ENCODE measurements at regions not wholly inside any gene's neighbourhood (a gene's known extent, or its start where the extent isn't known, plus 50 kb on each side); places are given as distances from the start of the nearest gene placed in this dataset.

DNA sequence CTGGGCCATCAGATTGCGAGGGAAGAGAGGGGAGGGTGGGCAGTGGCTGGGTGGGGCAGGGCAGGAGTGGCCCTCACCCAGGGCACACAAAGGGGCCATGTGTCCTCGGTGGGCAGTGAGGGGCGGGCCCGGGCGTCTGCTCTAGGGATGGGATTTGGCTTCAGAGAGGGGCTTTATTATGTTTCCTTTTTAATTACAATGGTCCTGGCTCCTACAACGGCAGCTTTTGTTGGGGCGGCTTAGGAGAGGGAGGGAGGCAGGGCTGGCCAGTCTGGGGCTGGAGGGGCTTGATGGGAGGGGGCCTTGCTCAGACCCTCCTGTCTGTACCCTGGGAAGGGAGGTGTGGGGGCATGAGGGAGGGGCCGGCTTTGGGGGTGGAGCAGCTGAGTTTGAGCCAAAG, 102.8 kb upstream of the WNT4 start:
- no peak for DNase-seq (ENCODE audit: low read depth in 2 of 2)

DNA sequence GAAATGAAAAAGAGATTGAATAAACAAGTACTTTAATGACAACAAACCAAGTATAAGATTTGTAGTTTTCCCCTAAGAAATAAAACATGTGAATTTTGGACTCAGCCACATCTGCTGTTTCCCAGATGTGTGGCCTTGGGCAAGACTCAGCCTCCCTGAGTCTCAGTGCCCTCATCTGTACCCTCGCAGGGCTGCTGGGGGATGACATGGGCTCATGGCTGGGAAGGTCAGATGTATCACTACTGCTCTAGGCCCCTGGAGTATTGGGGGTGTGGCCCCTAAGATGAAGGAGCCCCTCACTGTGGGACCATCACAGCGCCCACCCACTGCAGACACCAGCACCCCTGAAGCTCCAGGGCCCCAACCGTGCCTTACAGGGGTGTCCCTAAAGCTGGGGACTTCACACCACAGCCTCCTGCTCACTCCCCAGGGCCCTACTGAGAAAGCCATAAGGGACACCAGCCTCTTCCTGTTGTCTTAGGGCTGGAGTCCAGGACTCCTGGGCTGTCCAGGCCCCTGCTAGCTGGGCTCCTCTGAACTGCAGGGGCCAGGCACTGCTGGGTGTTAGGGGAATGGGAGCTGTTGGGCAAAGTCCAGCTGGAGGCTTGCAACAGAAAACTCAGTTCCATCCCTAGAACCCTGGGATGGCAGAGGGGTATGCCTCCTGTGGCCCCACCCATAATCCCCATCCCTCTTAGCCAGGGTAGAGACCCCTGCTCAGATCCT, 104.0 kb upstream of the WNT4 start:
- no peak for DNase-seq (ENCODE audit: low read depth in 2 of 2)

DNA sequence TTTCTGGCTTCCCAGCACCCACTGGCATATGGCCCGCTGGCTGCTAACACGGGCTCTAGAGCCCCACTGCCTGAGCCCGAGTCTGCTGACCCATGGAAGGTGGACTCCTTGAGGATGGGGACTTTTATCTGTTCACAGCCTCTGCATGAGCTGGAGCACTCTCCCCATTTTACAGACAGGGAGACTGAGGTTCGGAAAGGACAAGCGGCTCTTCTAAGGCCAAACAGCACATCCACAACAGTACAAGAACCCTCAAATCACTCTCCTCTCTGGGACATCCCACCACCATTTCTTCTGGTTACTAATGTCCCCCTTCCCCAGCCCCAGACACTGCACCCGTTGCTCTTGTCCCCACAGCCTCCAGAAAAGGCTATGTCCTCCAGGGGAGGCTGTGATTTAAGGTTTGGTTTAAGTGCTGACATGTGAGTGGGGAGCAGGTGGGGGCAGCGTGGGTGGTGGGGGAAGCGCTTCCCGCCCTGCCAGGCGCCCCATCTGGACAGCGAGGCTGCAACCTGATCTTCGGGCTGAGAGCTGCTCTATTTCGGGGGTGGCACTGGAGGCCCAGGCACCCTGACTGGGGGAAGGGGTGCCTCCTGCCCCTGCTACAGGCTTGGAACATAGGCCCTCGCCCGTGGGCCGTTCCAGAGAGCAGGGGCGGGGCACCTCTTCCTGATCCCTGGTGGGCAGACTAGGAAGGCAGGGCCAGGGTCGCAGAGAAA, 104.8 kb upstream of the WNT4 start:
- no peak for DNase-seq (ENCODE audit: low read depth in 2 of 2)

DNA sequence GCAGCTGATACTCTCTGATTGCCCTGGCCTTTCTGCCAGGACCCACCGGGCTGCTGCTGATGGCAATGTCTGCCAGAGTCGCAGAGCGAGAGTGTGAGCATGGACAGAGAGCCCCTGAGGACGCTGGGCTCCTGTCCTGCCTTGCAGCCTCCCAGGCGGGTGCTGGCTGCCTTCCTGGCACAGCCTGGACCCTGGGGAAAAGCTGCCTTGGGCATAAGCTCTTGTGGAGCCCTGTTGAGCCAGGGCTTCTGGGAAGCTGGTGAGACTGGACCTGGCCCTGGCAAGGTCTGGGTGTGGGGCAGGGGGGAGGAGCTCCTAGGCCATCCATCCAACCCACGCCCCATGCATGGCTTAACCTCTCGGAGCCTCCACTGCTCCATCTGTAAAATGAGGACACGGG, 105.8 kb upstream of the WNT4 start:
- no peak for DNase-seq (ENCODE audit: low read depth in 2 of 2)

DNA sequence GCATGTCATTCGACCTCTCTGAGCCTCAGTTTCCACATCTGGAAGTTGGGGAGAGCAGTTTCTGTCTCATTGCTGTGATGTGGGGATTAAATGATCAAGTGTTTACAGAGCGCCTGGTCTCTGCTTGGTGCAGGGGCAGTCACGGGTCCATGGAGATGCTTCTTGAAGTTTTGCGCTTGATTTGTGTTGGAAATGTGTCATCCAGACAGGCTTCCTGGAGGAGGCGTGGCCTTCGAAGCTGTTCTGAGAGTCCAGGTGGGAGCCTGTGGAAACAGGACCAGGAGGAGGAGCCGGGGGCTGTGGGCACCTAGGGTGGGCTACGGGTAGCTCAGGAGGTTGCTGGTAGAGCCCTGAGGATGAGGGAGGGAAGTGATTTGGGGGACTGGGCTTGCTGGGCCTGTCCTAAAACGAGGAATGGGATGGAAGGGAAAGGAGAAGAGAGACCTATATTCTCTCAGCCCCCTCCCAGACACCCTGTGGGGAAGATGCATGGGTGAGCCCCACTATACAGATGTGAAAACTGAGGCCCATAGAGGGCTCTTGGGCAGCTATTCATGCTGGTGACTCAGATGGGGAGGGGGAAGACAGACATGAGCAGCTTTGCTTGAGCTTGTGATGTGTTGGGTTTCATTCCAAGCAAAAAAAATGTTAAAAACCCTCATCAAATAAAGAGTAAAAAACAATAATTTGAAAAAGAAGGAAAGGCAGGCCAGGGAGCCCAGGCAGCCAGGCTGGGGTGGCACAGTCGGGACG, 107.2 kb upstream of the WNT4 start:
- DNase-seq (ENCODE audit: low read depth in 2 of 2) = no peak

DNA sequence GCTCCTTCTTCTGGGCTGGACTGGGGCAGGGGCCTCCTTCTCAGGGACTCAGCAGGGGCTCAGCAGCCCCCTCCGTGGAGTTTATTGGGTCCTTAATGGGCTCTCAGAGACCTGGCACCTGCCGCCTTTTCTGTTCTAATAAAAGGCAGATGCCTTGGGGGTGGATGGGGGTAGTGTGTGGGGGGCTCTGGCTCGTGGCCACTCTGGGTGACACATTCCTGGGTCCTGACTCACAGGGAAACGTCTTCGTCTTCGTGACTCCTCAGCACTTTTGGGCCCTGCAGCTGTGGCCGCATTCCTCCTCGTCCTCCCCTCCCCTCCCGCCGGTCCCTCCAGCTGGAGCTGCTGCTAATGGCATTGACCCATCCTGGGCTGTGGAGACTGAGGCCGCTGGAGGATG, 107.8 kb upstream of the WNT4 start:
- no peak for DNase-seq (ENCODE audit: low read depth in 2 of 2)

DNA sequence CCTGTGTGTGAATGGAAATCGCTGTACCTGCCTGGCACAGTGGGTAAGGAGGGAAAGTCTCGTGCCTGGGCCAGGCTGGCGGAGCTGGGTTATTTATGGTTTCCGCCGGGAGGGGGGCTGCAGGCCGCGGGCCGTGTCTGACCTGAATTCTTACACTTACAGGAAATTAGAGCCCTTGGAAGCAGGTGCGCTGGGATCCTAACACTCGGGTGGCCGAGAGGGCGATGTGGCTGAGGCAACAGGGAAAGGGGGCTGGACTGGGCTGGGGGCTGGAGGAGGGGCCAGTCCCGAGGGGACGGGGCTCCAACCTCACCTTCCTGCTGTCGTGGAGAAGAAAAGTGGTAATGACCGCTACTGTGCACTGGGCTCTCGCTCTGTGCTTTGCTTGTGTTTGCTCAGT, 109.4 kb upstream of the WNT4 start:
- no peak for DNase-seq (ENCODE audit: low read depth in 2 of 2)

DNA sequence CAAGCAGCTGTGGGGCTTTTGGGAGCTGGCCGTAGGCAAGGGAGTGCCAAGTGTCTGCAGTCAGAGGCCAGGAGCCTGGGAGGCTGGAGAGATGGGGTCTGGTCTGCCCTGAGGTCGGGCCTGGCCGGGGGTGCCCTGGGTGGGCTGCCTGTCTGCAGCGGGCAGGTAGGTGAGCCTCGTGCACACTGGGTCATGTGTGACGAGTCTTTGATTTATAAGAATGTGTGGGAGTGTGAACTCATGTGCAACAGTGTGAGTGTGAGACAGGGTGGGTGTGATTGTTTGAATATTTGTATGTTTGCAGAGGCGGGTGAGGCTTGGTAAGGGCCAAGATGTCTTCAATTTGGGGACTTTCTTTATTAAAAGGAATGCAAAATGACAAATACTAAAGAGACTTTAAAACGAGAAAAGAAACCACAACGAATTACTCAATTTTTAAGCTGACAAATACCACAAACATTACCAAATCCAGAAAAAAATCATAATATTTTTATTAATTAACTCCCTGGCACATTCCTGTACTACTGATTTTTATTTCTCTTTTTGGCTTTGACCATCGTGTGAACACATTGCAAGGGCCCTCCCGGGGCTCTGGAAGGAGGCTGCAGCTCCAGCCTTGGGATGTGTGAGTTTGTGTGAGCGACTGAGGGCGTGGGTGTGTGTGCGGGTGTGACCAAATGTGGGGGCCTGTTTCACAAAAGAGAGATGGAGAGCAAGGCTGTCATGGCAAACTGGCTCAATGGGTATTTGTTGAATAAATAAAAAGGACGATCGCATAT, 110.3 kb upstream of the WNT4 start:
- no peak for DNase-seq (ENCODE audit: low read depth in 2 of 2)

DNA sequence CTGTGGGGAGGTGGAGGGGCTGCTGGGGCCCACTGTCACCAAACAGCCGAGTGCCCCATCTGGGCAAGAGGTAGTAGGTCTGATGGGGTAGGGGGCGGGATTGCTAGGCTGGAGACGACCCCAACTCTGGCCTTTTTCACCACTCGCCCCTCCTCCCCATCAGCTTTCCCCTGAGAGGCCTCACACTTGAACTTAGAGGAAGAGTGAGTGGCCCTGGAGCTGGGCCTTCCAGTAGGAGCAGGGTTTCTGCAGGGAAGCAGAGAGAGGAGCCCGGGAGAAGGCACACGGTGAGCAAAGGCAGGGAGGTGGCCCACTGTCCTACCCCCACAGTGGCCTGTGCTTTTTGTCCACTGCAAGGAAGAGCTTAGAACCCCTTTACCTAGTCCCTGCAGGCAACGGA, 111.9 kb upstream of the WNT4 start:
- DNase-seq (ENCODE audit: low read depth in 2 of 2) = no peak

DNA sequence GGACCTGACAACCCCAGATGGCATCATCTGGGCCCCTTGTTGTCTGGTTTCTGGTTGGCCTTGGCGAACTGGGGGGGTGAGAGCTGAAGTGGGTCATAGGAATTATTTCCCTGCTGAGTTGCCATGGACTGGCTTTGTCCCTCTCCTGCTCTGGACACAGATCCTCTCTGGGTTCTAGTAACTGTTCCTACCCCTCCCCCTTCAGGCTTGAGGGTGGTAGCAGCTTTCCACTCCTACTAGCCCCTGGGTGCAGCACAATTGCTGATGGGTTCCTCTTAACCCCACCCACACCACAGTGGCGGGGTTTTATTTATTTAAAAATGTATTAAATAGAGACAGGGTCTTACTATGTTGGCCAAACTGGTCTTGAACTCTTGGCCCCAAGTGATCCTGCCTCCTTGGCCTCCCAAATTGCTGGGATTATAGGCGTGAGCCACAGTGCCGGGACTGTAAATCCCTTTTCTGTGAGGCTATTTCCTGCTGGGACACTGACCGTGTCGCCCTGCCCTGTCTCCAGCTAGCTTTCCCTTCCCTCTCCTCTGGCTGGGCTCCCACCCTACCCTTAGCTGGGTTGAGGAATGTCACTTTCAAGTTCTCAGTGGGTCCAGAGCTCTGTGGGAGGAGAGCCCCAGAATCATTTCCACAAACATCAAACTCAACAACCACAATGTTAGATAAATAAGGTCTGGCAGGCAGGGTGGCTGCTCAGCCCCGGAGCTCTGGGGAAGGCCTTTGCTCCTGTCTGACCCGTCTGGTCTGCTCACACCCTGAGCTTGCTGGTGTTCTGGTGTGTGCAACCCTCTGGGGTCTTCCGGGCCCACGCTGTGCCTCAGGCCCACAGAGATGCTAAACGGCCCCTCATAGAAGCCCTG, 112.7 kb upstream of the WNT4 start:
- DNase-seq (ENCODE audit: low read depth in 2 of 2) = no peak

DNA sequence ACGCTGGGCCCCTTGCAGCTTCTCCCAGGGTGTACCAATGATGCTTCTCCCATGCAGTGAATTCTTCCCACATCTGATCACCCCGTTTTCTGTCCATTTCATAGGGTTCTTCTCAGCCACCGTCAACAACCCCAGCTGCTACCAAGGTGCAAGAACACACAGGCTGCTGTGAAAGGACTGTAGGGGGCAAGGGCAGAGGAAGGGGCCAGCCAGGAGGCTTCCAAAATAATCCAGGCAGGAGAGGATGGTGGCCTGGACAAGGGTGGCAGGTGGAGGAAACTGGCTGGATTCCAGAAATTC, 113.3 kb upstream of the WNT4 start:
- no peak for DNase-seq (ENCODE audit: low read depth in 2 of 2)

DNA sequence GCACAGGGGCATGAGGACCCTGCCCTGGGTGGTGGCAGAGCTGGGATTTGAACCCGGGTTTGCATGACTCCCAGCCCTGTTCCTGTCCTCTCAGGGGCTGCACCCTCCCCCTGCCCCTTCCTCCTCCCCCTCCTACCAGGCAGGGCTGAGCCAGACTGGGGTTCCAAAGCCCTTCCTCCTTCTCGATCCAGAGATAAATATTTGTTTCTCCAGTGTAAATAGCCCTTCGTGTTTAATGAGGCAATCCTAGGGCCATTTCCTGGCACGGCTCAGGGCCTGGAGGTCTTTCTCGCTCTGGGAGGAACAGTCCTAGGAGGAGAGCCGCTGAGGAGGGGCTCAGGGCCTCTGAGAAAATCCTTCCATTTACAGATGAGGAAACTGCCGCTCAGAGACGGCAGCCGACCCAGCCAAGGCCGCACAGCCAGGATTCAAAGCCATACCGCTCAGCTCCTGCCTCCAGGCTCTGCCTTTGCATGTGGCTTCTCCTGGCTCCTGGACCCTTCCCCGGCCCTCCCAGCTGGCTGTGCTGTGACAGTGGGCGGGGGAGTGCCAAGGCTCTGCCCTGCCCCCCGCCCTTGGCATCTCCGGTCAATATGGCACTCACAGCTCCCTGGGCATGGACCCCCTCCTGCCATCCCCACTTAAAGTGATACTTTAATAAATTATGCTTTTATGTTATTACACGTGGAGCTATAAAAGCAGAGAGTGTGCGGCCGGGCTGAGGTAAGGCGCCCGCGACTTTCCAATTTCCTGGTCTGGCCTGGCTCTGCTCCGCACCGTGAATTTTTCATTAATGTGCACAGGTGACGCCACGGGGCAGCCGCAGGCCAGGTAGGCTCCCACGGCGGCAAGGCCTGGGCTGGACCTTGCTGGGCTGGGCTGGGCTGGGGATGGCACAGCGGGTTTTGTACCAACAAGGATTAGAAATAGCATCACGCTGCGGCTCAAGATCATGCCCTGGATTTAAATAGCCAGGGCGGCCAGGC, 114.7 kb upstream of the WNT4 start:
- no peak for DNase-seq (ENCODE audit: low read depth in 2 of 2)

DNA sequence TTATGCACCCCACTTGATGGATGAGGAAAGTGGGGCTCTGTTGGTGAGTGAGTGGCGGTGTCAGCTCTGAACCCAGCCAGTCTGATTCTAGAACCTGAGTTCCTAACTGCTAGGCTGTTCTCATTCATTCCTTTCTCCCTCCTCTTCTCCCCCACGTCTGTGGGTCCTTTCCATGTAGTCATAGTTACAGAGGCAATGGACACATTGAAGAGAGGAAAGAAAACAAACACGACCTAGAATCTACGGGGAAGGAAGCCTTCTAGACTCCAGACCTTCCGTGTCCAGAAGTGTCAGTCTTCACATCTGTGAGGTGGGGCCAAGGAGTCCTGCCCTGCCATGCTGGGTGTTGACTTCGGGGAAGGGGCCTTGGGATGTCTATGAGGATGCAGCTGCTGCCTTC, 115.8 kb upstream of the WNT4 start:
- DNase-seq (ENCODE audit: low read depth in 2 of 2) = no peak

DNA sequence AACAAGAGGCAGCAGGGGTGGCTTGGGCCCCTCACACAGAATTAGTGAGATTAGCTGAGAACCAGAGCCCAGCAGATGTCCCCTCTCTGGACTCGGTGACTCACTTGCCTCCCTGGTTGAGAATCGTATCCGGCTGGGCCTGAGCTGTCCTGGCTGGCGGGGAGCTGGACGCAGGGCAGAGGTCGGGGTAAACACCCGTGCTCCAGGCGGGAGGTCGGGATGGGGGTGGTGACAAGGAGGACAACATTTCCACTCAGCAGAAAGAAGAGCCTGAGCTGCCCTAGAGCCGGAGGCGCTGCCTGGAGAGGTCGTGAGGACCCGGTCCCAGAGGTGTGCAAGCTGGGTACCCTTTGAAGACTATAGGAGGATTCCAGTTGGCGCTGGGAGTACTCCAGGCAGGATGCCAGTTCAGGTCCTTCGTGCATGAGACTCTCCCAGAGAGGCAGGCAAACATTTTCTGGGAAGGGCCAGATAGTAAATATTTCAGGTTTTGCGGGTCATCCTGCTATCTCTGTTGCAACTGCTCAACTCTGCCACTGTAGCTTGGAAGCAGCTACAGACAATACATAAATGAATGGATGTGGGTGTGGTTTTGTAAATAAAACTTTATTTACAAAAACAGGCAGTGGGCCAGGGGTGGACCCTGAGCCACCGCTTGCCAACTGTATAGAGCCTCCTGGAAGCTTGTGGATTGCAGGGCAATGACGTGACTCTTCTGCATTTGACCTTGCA, 116.8 kb upstream of the WNT4 start:
- no peak for DNase-seq (ENCODE audit: low read depth in 2 of 2)

DNA sequence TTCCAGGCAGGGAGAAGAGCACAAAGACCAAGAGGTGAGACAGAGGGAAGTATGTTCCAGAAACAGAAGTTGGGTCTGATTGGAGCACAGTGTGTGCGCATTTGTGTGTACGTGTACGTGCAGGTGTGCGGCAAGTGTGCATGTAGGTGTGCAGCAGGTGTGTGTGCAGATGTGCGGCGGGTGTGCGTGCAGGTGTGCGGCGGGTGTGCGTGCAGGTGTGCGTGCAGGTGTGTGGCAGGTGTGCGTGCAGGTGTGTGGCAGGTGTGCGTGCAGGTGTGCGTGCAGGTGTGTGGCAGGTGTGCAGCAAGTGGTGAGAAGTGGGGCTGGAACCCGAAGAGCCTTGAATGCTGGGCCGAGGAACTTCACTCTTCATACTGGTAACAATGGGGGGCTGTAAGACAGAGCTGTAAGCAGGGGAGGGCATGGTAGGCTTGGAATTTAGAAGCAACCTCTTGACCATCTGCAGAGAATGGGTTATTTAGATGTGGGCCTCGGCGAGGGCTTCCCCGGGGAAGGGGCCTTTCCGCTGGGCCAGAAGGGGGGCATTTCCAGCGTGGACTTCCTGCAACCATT, 118.0 kb upstream of the WNT4 start:
- no peak for DNase-seq (ENCODE audit: low read depth in 2 of 2)

DNA sequence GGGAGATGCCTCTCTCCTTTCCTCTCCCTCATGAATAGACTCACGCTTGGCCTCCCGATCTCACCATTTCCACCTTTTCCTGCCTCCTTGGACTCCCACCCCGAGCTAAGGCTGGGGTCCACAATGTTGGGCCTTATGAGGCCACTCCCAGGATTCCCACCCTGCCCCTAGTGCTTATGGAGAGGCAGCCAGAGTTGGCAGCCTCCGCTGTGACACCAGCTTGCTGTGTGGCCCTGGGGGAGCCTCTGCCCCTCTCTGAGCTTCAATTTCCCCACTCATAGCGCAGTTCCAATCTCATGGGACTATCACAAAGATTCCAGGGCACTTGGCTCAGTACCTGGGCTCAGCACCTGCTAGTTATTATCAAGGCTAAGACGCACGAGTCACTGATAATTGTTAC, 118.7 kb upstream of the WNT4 start:
- no peak for DNase-seq (ENCODE audit: low read depth in 2 of 2)

DNA sequence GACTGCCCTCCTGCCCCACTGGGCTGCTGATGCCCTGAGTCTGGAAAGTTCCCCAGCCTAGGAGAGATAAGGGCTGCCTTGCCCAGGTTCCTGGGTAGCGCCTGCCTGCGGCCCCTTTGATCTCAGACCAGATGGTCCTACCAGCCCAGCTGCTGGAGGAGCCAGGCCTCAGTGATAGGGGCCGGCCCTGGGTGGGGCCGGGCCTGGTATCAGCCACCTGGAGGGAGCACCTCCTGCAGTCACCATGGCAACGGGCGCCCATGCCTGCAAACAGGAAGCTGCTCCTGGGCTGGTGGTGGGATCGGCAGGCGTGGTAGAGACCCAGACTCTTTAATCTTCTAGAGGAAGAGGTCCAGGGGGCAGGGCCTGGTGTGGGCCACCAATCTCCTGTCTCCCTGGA, 119.7 kb upstream of the WNT4 start:
- no peak for DNase-seq (ENCODE audit: low read depth in 2 of 2)

DNA sequence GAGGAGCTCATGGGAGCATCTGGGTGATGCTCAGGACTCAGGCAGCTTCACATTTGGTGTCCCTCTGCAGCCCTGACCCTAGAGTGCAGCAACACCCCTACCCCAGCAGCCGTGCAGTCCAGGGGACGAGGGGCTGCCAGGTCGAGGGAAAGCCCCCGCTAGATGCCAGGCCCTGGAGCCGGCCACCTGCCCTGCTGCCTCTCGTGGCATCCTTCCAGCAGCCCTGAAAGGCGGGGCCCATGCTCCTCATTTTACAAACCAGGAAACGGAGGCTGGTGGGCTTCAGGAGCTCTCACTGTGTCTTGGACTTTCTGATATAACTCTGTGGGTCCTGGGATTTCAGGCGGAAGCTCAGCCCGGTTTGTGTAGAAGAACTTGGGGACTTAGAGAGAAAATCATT, 120.5 kb upstream of the WNT4 start:
- DNase-seq (ENCODE audit: low read depth in 2 of 2) = no peak

Data from stimulated activated CD4-positive, alpha-beta T cell treated with anti-CD3 and anti-CD28 coated beads, Interleukin-12 subunit alpha, Interleukin-12 subunit beta, amount 100 ng/mL, for 24 hours (primary cell).